ENCODE measurements at regions not wholly inside any gene's neighbourhood (a gene's known extent, or its start where the extent isn't known, plus 50 kb on each side); places are given as distances from the start of the nearest gene placed in this dataset.

DNA sequence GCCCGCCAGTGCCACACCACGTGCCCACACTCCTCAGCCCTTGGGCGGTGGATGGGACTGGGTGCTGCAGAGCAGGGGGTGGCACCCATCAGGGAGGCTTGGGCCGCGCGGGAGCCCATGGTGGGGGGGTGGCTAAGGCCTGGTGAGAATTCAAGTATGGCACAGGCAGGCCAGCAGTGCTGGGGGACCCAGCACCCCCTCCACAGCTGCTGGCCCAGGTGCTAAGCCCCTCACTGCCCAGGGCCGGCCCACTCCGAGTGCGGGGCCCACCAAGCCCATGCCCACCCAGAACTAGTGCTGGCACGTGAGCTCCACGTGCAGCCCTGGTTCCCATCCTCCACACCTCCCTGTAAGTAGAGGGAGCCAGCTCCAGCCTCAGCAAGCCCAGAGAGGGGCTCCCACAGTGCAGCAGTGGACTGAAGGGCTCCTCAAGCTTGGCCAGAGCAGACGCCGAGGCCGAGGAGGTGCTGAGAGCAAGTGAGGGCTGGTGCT is 1091.1 kb upstream of the GJE1 start:
- TF ChIP-seq, protein P1, sequence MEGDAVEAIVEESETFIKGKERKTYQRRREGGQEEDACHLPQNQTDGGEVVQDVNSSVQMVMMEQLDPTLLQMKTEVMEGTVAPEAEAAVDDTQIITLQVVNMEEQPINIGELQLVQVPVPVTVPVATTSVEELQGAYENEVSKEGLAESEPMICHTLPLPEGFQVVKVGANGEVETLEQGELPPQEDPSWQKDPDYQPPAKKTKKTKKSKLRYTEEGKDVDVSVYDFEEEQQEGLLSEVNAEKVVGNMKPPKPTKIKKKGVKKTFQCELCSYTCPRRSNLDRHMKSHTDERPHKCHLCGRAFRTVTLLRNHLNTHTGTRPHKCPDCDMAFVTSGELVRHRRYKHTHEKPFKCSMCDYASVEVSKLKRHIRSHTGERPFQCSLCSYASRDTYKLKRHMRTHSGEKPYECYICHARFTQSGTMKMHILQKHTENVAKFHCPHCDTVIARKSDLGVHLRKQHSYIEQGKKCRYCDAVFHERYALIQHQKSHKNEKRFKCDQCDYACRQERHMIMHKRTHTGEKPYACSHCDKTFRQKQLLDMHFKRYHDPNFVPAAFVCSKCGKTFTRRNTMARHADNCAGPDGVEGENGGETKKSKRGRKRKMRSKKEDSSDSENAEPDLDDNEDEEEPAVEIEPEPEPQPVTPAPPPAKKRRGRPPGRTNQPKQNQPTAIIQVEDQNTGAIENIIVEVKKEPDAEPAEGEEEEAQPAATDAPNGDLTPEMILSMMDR (IDR thresholded peaks at IDR 0.05) = no peak
- TF ChIP-seq POLR2AphosphoS5 (IDR thresholded peaks at IDR 0.05) (no peak), EP300 (IDR thresholded peaks at IDR 0.05) (no peak), POLR2A (IDR thresholded peaks at IDR 0.05) (no peak)
